Glomerular visceral epithelial cell (primary cell): ENCODE measurements at regions not wholly inside any gene's neighbourhood (a gene's known extent, or its start where the extent isn't known, plus 50 kb on each side); places are given as distances from the start of the nearest gene placed in this dataset.
"Not testable (repeated sequence)": the region's sequence is repeated elsewhere in the genome, so short reads cannot be mapped to it uniquely, and the experiment has no call there.

Experiments used
- DNase-seq: peaks from one replicate; pipeline ENCODE4 v3.0.0-alpha.2; 2016; ENCODE audit errors: extremely low spot score

DNA sequence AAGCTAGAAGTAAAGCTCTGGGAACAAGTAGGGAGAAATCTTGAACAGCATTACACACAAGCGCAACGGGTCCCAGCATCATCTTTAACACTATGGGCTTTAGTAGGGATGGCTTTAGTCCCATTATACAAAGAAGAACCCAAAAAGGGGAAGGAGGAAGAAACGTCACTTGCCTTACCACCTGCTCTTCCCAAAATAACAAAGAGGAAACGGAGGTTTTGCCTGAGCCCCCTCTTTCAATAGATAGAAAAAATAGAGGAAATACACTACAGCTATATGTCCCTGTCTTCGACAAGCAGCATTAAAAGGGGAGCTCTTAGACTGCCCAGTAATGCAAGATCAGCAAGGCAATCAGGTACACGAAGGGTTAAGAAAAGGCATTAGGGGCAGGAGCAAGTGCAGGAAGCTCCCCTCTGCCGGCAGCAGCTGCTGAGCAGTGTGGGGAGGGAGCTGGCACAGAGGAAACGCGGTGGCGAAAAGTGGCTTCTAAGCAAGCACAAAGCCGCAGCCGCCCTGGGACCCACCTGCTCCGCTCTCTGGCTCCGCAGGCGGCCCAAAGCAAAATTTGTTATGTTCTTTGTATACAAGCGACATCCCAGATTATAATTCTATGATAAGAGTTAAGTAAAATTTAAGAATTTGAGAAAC, 1172.4 kb downstream of the TMEM121 start:
- DNase-seq, result not testable (repeated sequence)

- DNase-seq, result not testable (repeated sequence)
These were observed 1177.3 kb downstream of the TMEM121 start for GRCh38 chr14:106703651-106704050.

DNA sequence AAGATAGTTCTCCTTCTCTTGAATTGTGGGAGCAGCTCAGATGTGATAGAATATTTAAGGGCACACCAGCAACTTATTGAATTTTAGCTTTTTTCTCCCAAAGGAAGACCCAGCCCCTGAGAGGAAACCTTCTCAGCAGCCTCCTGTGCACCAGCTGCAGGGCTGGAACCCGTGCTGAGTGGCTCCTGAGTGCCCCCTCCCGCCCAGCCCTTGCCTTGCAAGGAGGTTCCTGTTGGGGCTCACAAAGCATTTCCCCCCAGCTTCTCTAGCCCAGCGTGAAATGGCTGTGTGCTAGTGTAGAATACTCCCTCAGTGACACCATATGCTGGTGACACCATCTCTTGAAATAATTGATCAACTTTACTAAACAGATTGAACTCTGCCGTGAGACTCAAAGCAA, 1180.1 kb downstream of the TMEM121 start:
- DNase-seq, result not testable (repeated sequence)

DNA sequence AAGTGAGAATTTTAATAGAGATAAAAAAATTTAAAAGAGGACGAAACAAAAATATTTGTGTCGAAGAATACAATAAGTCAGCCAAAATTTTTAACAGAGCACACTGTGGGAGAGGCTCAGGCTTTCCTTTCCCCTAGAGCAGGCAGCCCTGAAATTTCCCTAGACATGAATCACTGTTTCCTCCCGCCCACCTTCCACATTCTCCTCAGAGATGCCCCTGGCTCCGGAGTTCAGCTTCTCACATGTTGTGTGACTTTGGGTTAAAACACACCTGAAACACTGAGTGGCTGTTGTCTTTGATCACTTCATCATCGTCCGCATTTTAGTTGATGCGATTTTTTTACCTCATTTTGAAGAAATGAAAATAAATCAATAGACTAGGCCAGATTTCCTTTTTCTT, 1183.8 kb downstream of the TMEM121 start:
- not testable (repeated sequence) for DNase-seq

DNA sequence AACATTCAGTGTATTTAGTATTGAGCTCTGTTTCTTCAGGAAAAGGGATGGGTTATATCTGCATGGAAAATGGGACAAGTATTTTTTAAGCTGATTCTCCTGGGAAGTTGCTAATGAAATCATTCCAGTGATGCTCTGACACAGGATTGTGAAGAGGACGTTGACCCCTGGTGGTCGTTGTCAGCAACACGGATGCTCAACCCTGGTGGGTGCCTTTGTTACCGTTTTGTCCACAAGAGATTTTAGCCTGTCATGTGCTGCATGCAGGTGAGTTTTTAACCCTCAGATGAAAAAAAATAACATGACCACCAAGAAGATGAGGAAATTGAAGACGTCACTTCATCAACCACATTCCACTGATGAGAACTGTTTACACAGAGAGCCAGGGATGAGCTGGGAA, 1186.1 kb downstream of the TMEM121 start:
- DNase-seq, result not testable (repeated sequence)

- DNase-seq, result not testable (repeated sequence)
These were observed 1188.4 kb downstream of the TMEM121 start for GRCh38 chr14:106714446-106715428.

DNA sequence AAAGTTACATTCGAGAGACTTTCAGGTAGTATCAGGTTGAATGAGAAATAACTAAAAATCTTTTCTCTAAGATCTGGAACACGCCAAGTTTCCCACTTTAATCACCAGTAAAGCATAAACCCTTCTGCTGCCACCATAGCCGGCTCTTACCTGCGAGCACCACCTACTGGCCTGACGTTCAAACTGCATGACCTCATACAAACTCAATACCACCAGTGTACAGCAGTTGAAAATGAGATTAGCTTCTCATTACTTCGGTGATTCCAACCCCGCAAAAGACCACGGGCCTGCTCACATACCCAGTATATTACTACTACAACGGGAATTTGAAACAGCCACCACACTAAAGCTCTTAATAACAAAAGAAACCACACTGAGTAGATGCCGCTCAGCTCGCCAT, 1191.2 kb downstream of the TMEM121 start:
- DNase-seq, result not testable (repeated sequence)

DNA sequence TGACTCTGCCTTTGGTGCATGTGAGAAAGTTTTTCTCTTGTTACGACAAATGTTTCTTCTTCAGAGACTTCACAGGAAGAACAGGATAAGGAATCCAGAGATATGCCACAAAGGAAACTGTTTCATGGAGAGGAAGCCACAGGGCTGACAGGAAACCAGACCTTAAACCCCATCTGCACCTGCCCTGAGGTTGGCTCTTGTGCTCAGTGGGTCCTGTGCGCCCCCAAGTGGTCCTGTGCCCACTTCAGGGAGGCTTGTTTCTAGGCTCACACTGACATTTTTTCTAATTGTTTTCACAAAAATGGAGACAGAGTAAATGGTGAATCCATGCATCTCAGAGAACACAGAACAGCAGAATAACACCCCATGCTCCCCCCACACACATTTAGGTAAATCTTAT, 1193.5 kb downstream of the TMEM121 start:
- DNase-seq, result not testable (repeated sequence)

DNA sequence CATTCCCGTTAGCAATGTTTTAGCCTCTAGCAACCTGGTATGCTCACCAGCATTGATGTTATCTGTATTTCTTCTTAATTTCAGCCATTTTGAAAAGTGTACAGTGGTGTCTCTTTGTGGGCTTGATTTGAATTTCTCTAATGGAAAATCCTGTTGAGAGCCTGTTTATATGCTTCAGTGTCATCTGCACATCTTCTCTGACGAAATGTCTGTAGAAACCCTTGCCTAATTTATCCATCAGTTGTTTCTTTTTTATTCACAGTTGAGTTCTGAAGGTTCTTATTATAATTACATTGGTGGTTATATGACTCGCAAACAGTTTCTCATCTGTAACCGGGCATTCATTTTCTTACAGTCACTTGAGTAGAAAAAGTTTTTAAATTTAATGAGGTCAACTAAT, 1195.5 kb downstream of the TMEM121 start:
- not testable (repeated sequence) for DNase-seq

DNA sequence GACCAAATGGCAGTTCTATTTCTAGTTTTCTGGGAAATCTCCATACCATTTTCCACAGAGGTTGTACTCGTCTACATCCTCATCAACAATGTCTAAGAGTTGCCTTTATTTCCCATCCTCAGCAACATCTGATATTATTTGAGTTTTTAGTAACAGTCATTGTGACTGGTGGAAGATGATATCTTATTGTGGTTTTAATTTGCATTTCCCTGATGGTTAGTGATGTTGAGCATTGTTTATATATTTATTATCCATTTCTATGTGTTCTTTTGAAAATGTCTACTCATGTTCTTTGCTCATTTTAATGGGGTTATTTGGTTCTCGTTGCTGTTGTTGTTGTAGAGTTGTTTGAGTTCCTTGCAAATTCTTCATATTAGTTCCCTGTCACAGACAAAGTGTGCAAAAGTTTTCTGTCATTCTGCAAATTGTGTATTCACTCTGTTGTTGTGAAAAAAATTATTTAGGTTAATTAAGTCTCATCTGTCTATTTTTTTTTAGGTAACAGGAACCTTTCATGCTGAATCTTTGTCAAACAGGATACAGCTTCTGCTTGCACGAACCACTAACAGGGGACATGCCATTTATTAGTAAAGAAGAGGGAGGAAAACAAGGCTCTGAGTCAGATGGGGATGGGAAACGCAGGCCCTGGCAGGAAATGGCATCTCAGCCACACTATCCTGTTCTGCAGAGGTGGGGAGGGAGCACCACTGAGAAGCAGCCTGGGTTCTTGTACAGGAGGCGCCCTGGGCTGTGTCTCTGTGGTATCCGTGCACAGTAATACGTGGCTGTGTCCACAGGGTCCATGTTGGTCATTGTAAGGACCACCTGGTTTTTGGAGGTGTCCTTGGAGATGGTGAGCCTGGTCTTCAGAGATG, 1196.7 kb downstream of the TMEM121 start:
- not testable (repeated sequence) for DNase-seq

DNA sequence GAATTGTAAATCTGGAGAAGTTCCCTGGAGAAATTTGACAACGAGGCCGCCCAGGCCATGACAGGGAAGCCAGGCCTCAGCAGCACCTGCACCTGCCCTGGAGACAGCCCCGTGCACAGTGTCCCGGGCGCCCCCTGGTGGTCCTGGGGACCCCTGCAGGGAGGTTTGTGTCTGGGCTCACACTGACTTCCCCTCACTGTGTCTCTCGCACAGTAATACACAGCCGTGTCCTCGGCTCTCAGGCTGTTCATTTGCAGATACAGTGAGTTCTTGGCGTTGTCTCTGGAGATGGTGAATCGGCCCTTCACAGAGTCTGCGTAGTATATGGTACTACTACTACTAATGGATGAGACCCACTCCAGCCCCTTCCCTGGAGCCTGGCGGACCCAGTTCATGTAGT, 1201.6 kb downstream of the TMEM121 start:
- DNase-seq, result not testable (repeated sequence)

DNA sequence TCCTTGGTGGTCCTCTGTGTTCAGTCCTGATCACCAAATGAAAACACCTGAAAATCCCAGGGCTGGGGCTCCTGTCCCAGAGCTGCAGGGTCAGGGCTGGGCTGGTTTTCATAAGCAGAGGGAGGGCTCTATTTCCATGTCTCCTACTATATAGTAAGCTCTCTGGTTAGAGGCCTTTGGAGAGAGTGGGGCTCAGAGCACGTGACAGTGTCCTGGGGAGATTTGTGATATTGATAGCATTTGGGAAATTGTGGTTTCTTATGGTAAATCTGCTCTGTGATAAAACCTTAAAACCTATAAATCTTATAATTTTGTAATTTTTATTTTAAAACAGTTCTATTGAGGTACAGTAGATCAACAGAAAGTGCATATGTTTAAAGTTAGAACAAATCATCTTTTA, 1202.2 kb downstream of the TMEM121 start:
- DNase-seq, result no peak

GRCh38 chr14:106729551-106729950, 1203.2 kb downstream of the TMEM121 start:
- no peak for DNase-seq

GRCh38 chr14:106733771-106734170, 1207.4 kb downstream of the TMEM121 start:
- DNase-seq, result no peak

GRCh38 chr14:106737021-106737420, 1210.6 kb downstream of the TMEM121 start:
- no peak for DNase-seq

DNA sequence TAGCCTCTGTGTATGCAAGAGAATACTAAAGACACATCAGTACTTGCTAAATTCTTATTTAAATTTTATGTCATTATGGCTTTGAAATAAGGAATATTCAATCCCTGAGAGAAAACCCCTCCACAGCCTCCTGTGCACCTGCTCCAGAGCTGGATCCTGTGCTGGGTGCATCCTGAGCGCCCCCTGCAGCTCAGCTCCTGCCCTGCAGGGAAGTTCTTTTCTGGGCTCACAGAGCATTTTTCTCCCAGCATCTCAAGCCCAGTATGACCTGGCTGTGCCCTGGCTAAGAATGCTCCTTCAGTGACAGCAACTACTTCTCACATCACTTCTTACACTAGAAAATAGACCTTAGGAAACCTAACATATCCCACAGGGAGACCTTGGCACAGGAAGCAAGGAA, 1211.7 kb downstream of the TMEM121 start:
- no peak for DNase-seq

DNA sequence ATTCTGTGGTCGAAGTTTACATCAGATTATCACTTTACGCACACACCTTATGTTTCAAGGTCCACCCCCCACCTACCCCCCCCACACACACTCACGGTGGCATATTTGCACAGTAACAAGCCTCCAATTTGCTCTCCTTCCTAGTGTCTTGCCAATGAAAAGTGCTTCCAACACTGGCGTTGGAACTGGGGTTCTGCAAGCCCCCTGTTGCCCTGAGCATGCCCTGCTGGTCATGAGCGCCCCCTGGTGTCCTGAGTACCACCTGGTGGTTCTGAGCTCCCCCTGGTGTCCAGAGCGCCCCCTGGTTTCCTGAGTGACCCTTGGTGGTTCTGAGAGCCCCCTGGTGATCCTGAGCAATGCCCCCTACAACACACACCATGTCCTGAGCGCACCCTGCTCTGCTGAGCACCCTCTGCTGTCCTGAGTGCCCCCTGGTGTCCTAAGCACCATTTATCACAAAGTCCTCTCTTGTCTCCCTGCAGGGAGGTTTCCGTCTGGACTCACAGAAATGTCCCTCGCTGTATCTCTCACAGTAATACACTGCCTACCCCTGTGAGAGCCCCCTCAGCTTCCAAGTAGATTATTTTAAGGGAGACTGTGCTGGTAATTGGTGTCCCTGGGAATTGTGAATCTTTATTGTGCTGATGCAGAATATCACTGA, 1212.3 kb downstream of the TMEM121 start:
- not testable (repeated sequence) for DNase-seq

DNA sequence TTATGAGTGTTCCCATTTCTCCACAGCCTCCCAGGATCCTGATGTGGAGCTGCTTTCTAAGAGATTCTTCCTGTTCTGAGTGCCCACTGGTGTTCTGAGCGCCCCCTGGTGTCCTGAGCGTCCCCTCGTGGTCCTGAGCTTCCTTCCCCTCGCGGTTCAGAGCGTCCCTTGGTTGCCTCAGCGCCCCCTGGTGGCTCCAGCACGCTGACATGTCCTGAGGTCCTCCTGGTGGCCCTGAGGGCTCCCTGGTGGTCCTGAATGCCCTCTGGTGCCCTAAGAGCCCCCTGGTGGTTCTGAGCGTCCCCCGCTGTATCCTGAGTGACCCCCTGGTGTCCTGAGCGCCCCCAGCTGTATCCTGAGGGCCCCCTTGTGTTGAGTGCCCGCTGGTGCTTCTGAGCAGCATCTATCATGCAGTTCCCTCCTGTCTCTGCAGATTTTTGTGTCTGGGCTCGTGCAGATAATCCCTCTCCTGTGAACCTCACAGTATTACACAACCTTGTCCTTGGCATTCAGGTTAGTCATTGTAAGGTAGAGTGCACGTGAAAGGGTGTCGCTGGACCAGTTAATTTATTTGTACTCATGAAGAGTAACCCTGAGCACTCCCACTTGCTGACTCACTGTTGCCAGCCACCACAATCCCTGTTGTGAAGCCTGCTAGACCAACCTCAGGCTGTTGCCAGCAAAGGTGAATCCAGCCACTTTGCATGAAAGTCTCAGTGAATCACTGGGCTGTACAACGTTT, 1214.9 kb downstream of the TMEM121 start:
- not testable (repeated sequence) for DNase-seq

- DNase-seq, result not testable (repeated sequence)
These were observed 1218.8 kb downstream of the TMEM121 start for GRCh38 chr14:106745016-106745767.

DNA sequence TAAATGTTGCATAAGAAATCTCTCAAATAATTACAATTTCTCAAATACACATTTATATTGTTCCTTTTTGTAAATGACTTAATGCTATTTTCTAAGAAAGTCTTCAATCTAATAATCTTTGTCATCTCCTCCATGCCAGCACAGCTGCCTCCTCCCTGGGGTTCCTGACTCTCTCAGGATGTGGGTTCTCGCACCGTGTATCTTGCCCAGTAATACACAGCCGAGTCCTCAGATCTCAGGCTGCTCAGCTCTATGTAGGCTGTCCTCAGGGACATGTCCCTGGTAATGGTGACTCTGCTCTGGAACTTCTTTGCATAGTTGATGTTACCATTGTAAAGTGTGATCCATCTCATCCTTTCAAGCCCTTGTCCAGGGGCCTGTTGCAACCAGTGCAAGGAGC, 1223.7 kb downstream of the TMEM121 start:
- DNase-seq, result not testable (repeated sequence)
